Stomach (tissue), 4 donors: ENCODE measurements at regions not wholly inside any gene's neighbourhood (a gene's known extent, or its start where the extent isn't known, plus 50 kb on each side); places are given as distances from the start of the nearest gene placed in this dataset.

ENCODE experiments used
- CTCF ChIP-seq, 7 experiments: fragments of 450-650 bp in 4 of 7; fragments of 200-600 bp in 3 of 7; sonication (generic) in 3 of 7; IDR thresholded peaks; one replicate each; pipeline ENCODE4 v1.5.1; 2016 to 2019; ENCODE audit warnings: antibody characterized with exemption in 7 of 7, control low read depth in 2 of 7, mild to moderate bottlenecking in 1 of 7
- EP300 ChIP-seq: sonication (generic); formaldehyde crosslinking; IDR thresholded peaks from one replicate; pipeline ENCODE4 v1.6.1; 2017; ENCODE audit warnings: antibody characterized with exemption
- POLR2A ChIP-seq, 4 donors: fragments of 450-650 bp; IDR thresholded peaks; one replicate each; pipeline ENCODE4 v1.6.1; 2016; ENCODE audit warnings: antibody characterized with exemption in 4 of 4, control low read depth in 2 of 4, mild to moderate bottlenecking in 1 of 4, moderate library complexity in 1 of 4
- POLR2AphosphoS5 ChIP-seq, 3 donors: sonication (generic); formaldehyde crosslinking; IDR thresholded peaks; one replicate each; pipeline ENCODE4 v1.6.1; 2016; ENCODE audit warnings: antibody characterized with exemption in 3 of 3

- no peak for TF ChIP-seq POLR2A (IDR thresholded peaks at IDR 0.05)
- no peak for TF ChIP-seq CTCF (IDR thresholded peaks at IDR 0.05)
- no peak for TF ChIP-seq POLR2AphosphoS5 (IDR thresholded peaks at IDR 0.05)
- TF ChIP-seq EP300, result no peak
Measured at GRCh38 chr5:171525085-171525484, 105.6 kb downstream of the FGF18 start.
